ENCODE measurements at regions not wholly inside any gene's neighbourhood (a gene's known extent, or its start where the extent isn't known, plus 50 kb on each side); places are given as distances from the start of the nearest gene placed in this dataset.

DNA sequence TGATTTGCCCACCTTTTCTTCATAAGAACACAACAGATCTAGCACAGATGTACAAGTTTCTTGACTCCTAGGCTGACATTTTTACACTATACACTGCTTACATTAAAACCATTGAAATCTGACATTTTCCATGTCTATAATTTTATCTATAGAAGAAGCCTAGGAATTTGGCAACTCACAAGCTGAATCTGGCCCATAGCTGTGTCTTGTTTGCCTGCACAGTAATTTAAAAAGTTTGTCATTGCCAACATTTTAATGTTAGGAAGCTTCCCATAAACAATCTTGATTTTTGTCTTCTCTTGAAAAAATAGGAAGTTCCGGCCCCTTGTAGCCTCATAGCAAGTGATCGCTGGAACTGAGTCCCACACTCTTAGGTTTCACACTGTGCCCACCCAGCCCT is 394.6 kb upstream of the AZI2 start:
- intact Hi-C loops (cut with DNase I, micrococcal nuclease), result no loop called here
- Mint-ChIP-seq H3K27ac (no peak overlapping the region), H3K4me3 (no peak overlapping the region), H3K9me3 (ENCODE audit: low read depth) (no peaks in the 10 kb centered on the region), H3K4me1 (no peaks in the 10 kb centered on the region), H3K27me3 (peaks cover 2% of the 10 kb centered on the region), H3K36me3 (ENCODE audit: low read depth) (no peaks in the 10 kb centered on the region)
- DNase-seq, result no peak
- ChIA-PET CTCF (no interaction called here), POLR2A (no interaction called here)
- ATAC-seq, result no peak

DNA sequence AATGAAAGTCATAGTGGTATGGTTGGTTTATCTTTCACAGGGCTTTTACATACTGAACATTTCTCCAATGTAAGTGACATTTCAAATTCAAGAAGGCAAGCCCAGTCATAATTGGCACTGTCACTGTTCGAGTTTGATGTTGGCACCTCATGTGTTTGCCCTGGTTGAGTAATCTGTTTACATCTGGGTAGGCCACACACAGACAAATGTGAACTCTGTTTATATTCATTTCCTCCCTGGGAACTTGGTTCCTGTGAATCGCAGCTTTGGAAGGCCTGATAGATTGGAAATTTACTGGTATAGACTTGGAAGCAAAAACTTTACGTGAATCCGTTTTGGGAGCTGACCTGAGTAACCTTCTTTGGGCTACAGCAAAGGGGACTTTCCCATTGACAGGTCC is 395.2 kb upstream of the AZI2 start:
- H3K27ac Mint-ChIP-seq, result no peak overlapping the region
- no peaks in the 10 kb centered on the region for H3K9me3 Mint-ChIP-seq (ENCODE audit: low read depth)
- intact Hi-C loops (cut with DNase I, micrococcal nuclease), result no loop called here
- H3K36me3 Mint-ChIP-seq (ENCODE audit: low read depth), result no peaks in the 10 kb centered on the region
- DNase-seq (no peak), ATAC-seq (no peak)
- no peaks in the 10 kb centered on the region for H3K4me1 Mint-ChIP-seq
- ChIA-PET CTCF (interaction anchor here (1.8 kb wide), 1 partner anchor 76 kb away, joined by 5 read pairs; no protein-coding TSS in a partner anchor), POLR2A (no interaction called here)
- peaks cover 2% of the 10 kb centered on the region for H3K27me3 Mint-ChIP-seq
- H3K4me3 Mint-ChIP-seq, result no peak overlapping the region

DNA sequence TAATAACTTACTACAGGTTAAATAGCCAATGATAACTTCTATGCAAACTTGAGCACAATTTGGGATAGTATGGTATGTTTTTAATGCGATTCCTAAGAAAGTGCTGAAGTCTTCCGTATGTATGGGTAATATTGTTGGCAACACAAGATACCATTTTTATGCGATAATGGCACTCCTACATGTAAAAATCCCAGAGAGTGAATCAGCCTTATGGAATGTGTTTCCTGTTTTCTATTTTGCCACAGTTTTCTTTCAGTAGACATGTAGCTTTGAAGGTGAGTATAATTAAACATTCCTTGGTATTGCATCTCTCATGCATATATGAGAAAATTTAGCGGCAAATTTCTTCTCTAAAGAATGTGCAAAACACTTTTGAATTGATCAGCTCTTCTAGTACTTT is 396.8 kb upstream of the AZI2 start:
- H3K9me3 Mint-ChIP-seq (ENCODE audit: low read depth), result peaks cover 8% of the 10 kb centered on the region
- peaks cover 2% of the 10 kb centered on the region for H3K27me3 Mint-ChIP-seq
- no peak for DNase-seq
- ChIA-PET POLR2A (no interaction called here), CTCF (interaction anchor here (1.1 to 1.8 kb wide), 2 partner anchors 14 to 78 kb away, joined by 3 to 5 read pairs; no protein-coding TSS in a partner anchor)
- no peaks in the 10 kb centered on the region for H3K4me1 Mint-ChIP-seq
- H3K36me3 Mint-ChIP-seq (ENCODE audit: low read depth), result no peaks in the 10 kb centered on the region
- H3K27ac Mint-ChIP-seq, result no peak overlapping the region
- ATAC-seq, result no peak
- intact Hi-C loops (cut with DNase I, micrococcal nuclease), result no loop called here
- no peak overlapping the region for H3K4me3 Mint-ChIP-seq

DNA sequence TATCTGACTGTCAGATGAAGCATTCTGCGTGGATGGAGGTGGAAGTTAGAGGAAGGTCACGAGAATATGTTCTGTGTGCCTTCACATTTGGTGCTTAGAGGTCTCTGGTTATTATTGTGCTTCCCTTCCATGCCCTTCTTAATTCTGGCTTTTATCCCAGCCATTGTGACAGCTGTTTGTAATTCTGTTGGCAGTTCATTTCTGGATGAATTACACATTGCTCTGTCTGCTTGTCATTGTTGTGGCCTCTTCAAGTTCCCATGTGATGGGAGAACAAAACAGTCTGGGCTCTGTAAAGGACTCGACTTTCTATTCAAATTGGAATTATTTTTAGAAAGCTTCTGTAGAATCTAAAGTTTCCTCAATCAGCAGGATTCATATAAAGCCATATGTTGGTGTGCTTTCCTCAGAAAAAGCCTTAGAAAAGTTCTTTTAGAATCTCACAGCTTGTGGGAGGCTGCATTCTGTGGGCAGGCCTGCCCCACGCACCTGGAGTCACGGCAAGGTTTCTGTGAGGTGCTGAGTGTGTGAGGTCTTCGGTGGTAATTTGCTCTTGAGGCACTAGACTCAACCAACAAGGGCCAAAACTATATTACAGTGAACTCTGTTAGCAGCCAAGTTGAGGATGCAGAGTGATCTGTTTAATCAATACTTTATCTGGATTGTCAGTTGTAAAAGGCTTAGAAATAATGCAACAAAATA is 397.4 kb upstream of the AZI2 start:
- H3K9me3 Mint-ChIP-seq (ENCODE audit: low read depth), result peaks cover 14% of the 10 kb centered on the region
- POLR2A ChIA-PET, result no interaction called here
- DNase-seq, result no peak
- H3K4me3 Mint-ChIP-seq, result no peak overlapping the region
- H3K27me3 Mint-ChIP-seq, result peaks cover 2% of the 10 kb centered on the region
- no peaks in the 10 kb centered on the region for H3K36me3 Mint-ChIP-seq (ENCODE audit: low read depth)
- intact Hi-C loops (cut with DNase I, micrococcal nuclease), result no loop called here
- CTCF ChIA-PET, result interaction anchor here (1.1 kb wide), 1 partner anchor 15 kb away, joined by 3 read pairs; no protein-coding TSS in a partner anchor
- ATAC-seq, result no peak
- H3K27ac Mint-ChIP-seq, result no peak overlapping the region
- no peaks in the 10 kb centered on the region for H3K4me1 Mint-ChIP-seq

DNA sequence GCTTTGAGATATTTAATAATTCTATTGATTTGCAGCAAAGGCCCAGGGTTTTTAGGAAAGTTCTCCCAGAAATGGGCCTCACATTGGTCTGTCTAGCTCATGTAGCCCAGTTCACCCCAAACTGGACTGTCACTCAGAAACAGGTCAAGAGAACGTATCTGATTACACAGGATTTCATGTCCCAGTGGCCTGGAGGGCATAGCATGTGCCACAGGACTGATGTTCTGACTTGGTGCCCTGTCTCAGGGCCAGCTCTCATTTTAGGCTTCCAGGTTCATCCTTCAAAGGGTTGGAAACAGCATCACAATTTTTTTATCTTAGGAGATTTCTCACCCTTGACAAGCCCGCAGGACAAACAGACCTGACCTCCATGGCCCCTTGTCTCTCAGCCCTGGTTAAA is 398.4 kb upstream of the AZI2 start:
- H3K36me3 Mint-ChIP-seq (ENCODE audit: low read depth), result no peaks in the 10 kb centered on the region
- H3K27me3 Mint-ChIP-seq, result no peaks in the 10 kb centered on the region
- ATAC-seq, result no peak
- no peaks in the 10 kb centered on the region for H3K4me1 Mint-ChIP-seq
- H3K27ac Mint-ChIP-seq, result no peak overlapping the region
- peaks cover 21% of the 10 kb centered on the region for H3K9me3 Mint-ChIP-seq (ENCODE audit: low read depth)
- ChIA-PET CTCF (no interaction called here), POLR2A (no interaction called here)
- DNase-seq, result no peak
- intact Hi-C loops (cut with DNase I, micrococcal nuclease), result no loop called here
- no peak overlapping the region for H3K4me3 Mint-ChIP-seq

- Mint-ChIP-seq H3K4me3 (no peak overlapping the region), H3K27me3 (no peaks in the 10 kb centered on the region), H3K27ac (no peak overlapping the region), H3K4me1 (no peaks in the 10 kb centered on the region), H3K36me3 (ENCODE audit: low read depth) (no peaks in the 10 kb centered on the region), H3K9me3 (ENCODE audit: low read depth) (peaks cover 21% of the 10 kb centered on the region)
- ChIA-PET POLR2A (no interaction called here), CTCF (no interaction called here)
- ATAC-seq (no peak), DNase-seq (no peak)
- intact Hi-C loops (cut with DNase I, micrococcal nuclease), result no loop called here
These were observed 403.2 kb upstream of the AZI2 start for GRCh38 chr3:28751864-28752263.

DNA sequence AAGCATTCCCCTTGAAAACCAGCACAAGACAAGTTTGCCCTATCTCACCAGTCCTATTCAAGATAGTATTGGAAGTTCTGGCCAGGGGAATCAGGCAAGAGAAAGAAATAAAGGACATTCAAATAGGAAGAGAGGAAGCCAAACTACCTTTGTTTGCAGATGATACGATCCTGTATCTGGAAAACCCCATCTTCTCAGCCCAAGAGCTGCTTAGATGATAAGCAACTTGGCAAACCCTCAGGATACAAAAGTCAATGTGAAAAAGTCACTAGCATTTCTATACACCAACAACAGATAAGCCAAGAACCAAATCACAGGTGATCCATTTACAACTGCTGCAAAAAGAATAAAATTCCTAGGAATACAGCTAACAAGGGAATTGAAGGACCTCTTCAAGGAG is 403.7 kb upstream of the AZI2 start:
- Mint-ChIP-seq H3K36me3 (ENCODE audit: low read depth) (no peaks in the 10 kb centered on the region), H3K27ac (no peak overlapping the region), H3K9me3 (ENCODE audit: low read depth) (peaks cover 21% of the 10 kb centered on the region), H3K4me1 (no peaks in the 10 kb centered on the region), H3K4me3 (no peak overlapping the region), H3K27me3 (no peaks in the 10 kb centered on the region)
- DNase-seq (no peak), ATAC-seq (no peak)
- intact Hi-C loops (cut with DNase I, micrococcal nuclease), result no loop called here
- CTCF ChIA-PET, result no interaction called here
- POLR2A ChIA-PET, result no interaction called here

GRCh38 chr3:28756056-28756455 is 407.4 kb upstream of the AZI2 start:
- CTCF ChIA-PET, result no interaction called here
- Mint-ChIP-seq H3K4me3 (no peak overlapping the region), H3K4me1 (no peaks in the 10 kb centered on the region), H3K9me3 (ENCODE audit: low read depth) (peaks cover 7% of the 10 kb centered on the region), H3K36me3 (ENCODE audit: low read depth) (no peaks in the 10 kb centered on the region), H3K27me3 (no peaks in the 10 kb centered on the region), H3K27ac (no peak overlapping the region)
- DNase-seq, result no peak
- intact Hi-C loops (cut with DNase I, micrococcal nuclease), result no loop called here
- ATAC-seq, result no peak
- POLR2A ChIA-PET, result no interaction called here

DNA sequence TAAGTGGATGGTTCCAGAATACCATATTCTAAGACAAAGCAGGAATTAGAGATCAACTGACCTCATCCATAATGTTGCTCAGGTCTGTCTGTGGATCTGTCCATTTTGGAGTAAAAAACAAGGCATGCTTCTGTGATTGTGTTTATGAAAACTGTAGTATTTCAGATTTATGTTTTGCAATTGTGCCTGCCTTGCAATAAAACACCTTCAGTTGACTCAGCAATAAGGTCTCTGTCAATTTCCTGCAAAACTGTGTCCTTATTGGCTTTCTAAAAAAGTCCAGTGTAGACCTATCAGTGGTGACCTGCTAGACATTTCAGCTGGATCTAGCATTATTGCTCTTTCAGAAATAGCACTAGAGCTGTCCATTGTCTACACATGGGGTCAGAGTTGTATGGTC is 409.5 kb upstream of the AZI2 start:
- Mint-ChIP-seq H3K4me3 (no peak overlapping the region), H3K27ac (no peak overlapping the region), H3K36me3 (ENCODE audit: low read depth) (no peaks in the 10 kb centered on the region), H3K9me3 (ENCODE audit: low read depth) (no peaks in the 10 kb centered on the region), H3K4me1 (no peaks in the 10 kb centered on the region), H3K27me3 (no peaks in the 10 kb centered on the region)
- POLR2A ChIA-PET, result no interaction called here
- intact Hi-C loops (cut with DNase I, micrococcal nuclease), result no loop called here
- DNase-seq (no peak), ATAC-seq (no peak)
- CTCF ChIA-PET, result no interaction called here

DNA sequence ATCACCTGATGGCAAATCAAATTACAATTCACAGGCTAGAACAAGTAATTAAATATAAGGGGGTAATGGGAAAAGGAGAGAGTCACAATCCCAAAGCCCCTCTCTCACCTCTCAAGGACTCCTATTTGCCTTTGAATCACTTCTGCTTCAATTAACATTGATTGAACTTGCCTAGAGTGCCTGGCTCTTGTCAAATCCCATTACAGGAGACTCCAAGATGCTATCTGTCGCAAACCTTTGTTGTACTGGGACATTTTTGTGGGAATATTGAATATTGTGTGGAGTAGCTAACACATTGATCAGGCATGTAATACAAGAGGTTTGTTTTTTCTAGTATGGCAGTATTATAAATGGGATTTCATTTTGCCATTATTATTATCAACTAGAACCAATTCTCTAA is 412.8 kb upstream of the AZI2 start:
- Mint-ChIP-seq H3K4me3 (no peak overlapping the region), H3K27me3 (no peaks in the 10 kb centered on the region), H3K9me3 (ENCODE audit: low read depth) (no peaks in the 10 kb centered on the region), H3K36me3 (ENCODE audit: low read depth) (no peaks in the 10 kb centered on the region), H3K27ac (no peak overlapping the region), H3K4me1 (no peaks in the 10 kb centered on the region)
- CTCF ChIA-PET, result no interaction called here
- ATAC-seq (no peak), DNase-seq (no peak)
- POLR2A ChIA-PET, result no interaction called here
- intact Hi-C loops (cut with DNase I, micrococcal nuclease), result no loop called here

GRCh38 chr3:28765194-28765593 is 416.6 kb upstream of the AZI2 start:
- ChIA-PET POLR2A (no interaction called here), CTCF (no interaction called here)
- no peak for ATAC-seq

GRCh38 chr3:28768439-28768838 is 419.8 kb upstream of the AZI2 start:
- intact Hi-C loops (cut with DNase I, micrococcal nuclease), result no loop called here
- no peaks in the 10 kb centered on the region for H3K36me3 Mint-ChIP-seq (ENCODE audit: low read depth)
- H3K9me3 Mint-ChIP-seq (ENCODE audit: low read depth), result peaks cover 24% of the 10 kb centered on the region
- DNase-seq, result no peak
- peaks cover 3% of the 10 kb centered on the region for H3K27me3 Mint-ChIP-seq
- ChIA-PET CTCF (no interaction called here), POLR2A (interaction anchor here (0.6 kb wide), 1 partner anchor 1338 kb away, joined by 4 read pairs; no protein-coding TSS in a partner anchor)
- ATAC-seq, result no peak
- no peak overlapping the region for H3K27ac Mint-ChIP-seq
- no peak overlapping the region for H3K4me3 Mint-ChIP-seq
- H3K4me1 Mint-ChIP-seq, result no peaks in the 10 kb centered on the region

More at GRCh38 chr3:28765194-28765593, 416.6 kb upstream of the AZI2 start:
- H3K4me3 Mint-ChIP-seq, result no peak overlapping the region
- no peaks in the 10 kb centered on the region for H3K4me1 Mint-ChIP-seq
- no peaks in the 10 kb centered on the region for H3K9me3 Mint-ChIP-seq (ENCODE audit: low read depth)
- H3K27ac Mint-ChIP-seq, result no peak overlapping the region
- H3K36me3 Mint-ChIP-seq (ENCODE audit: low read depth), result no peaks in the 10 kb centered on the region
- intact Hi-C loops (cut with DNase I, micrococcal nuclease), result no loop called here
- DNase-seq, result no peak
- H3K27me3 Mint-ChIP-seq, result peaks cover 3% of the 10 kb centered on the region
